Endothelial cell of umbilical vein (primary cell): ENCODE measurements at regions not wholly inside any gene's neighbourhood (a gene's known extent, or its start where the extent isn't known, plus 50 kb on each side); places are given as distances from the start of the nearest gene placed in this dataset.
A peak's percentile ranks its signal among the peaks of the same experiment; 100 is the strongest.

Experiments
- BruUV-seq: library from RNA; stranded (reverse); fragments of 400-500 nt; replicated peaks from 2 replicates; lab custom pipeline; 2021; lab: Mats Ljungman, UMichigan
- CTCF ChIA-PET: fragments of 300-600, 350-600 bp; sonication (Branson Sonifier 250); formaldehyde crosslinking; loops from one replicate; lab custom pipeline; 2021; ENCODE audit warnings: antibody characterized with exemption, inconsistent platforms; lab: Charles Lee
- POLR2A ChIA-PET: fragments of 300-600, 350-600 bp; sonication (Branson Sonifier 250); formaldehyde crosslinking; loops from one replicate; lab custom pipeline; 2021; ENCODE audit warnings: antibody characterized with exemption, inconsistent platforms; lab: Charles Lee
- DNase-seq: peaks from one replicate; pipeline ENCODE4 v3.0.0-alpha.2; 2011; ENCODE audit warnings: low read depth, low spot score
- FAIRE-seq: peaks from 2 replicates; lab custom pipeline; 2011; peaks lifted over from hg19 to GRCh38; lab: Jason Lieb, UNC
- H2AFZ ChIP-seq: 2 replicates; pipeline ENCODE4 v1.6.0; 2012; ENCODE audit warnings: low read depth, low read length, control low read depth, inconsistent platforms
- H3K27ac ChIP-seq: 2 replicates; pipeline ENCODE4 v1.5.1; 2011; ENCODE audit warnings: low read depth, mild to moderate bottlenecking, control low read depth, low read length, moderate library complexity; ENCODE audit not compliant: insufficient read depth
- H3K27me3 ChIP-seq, 2 experiments: 2 replicates each; pipeline versions ENCODE4 v1.6.0 to v1.6.1; 2011; ENCODE audit warnings: low read length in 2 of 2, mixed read lengths in 1 of 2; ENCODE audit not compliant: control insufficient read depth in 2 of 2, insufficient read depth in 2 of 2
- H3K36me3 ChIP-seq, 2 experiments: 2 replicates in 1 of 2; 3 replicates in 1 of 2; pipeline ENCODE4 v1.5.1; 2011; ENCODE audit warnings: low read length in 2 of 2, mild to moderate bottlenecking in 1 of 2, moderate library complexity in 1 of 2; ENCODE audit not compliant: control insufficient read depth in 2 of 2, insufficient read depth in 2 of 2; ENCODE audit errors: extremely low read depth in 1 of 2
- H3K4me1 ChIP-seq: 3 replicates; pipeline ENCODE4 v1.5.1; 2011; ENCODE audit warnings: mild to moderate bottlenecking, low read length; ENCODE audit not compliant: control insufficient read depth, insufficient read depth; ENCODE audit errors: extremely low read depth
- H3K4me2 ChIP-seq: 2 replicates; pipeline ENCODE4 v1.6.1; 2011; ENCODE audit warnings: low read length, control low read depth, mixed read lengths; ENCODE audit not compliant: insufficient read depth
- H3K4me3 ChIP-seq, 3 experiments: fragments of 200-600 bp in 1 of 3; sonication (generic), shearing (Covaris generic) in 1 of 3; replicated peaks in 1 of 3; 2 replicates each; pipeline ENCODE4 v1.5.1; 2011 to 2016; ENCODE audit warnings: control low read depth in 3 of 3, low read length in 3 of 3, mild to moderate bottlenecking in 2 of 3, inconsistent platforms in 1 of 3, low read depth in 1 of 3, moderate library complexity in 1 of 3; ENCODE audit not compliant: insufficient read depth in 1 of 3
- H3K79me2 ChIP-seq: 2 replicates; pipeline ENCODE4 v1.6.0; 2012; ENCODE audit warnings: low read length, inconsistent platforms; ENCODE audit not compliant: control insufficient read depth, insufficient read depth
- H3K9ac ChIP-seq: replicated peaks from 2 replicates; pipeline ENCODE3; 2011; ENCODE audit warnings: low read length, control low read depth; ENCODE audit not compliant: insufficient read depth; ENCODE audit errors: extremely low read depth
- H3K9me1 ChIP-seq: replicated peaks from 3 replicates; pipeline ENCODE4 v1.6.0; 2011; ENCODE audit warnings: mild to moderate bottlenecking, low read length; ENCODE audit not compliant: control insufficient read depth, insufficient read depth; ENCODE audit errors: extremely low read depth
- H3K9me3 ChIP-seq: replicated peaks from 2 replicates; pipeline ENCODE4 v1.5.1; 2012; ENCODE audit warnings: low read length, inconsistent platforms; ENCODE audit not compliant: control insufficient read depth, insufficient read depth
- H4K20me1 ChIP-seq: replicated peaks from 2 replicates; pipeline ENCODE3; 2011; ENCODE audit warnings: mild to moderate bottlenecking, low read length; ENCODE audit not compliant: control insufficient read depth, insufficient read depth; ENCODE audit errors: extremely low read depth
- EZH2 ChIP-seq: IDR thresholded peaks from 2 replicates; pipeline ENCODE4 v1.6.1; 2012; ENCODE audit warnings: borderline replicate concordance, low read depth, mild to moderate bottlenecking, moderate library complexity, low read length, inconsistent platforms; ENCODE audit not compliant: severe bottlenecking
- FOS ChIP-seq: IDR thresholded peaks from 2 replicates; pipeline ENCODE4 v1.6.1; 2011; ENCODE audit warnings: mild to moderate bottlenecking, low read length, moderate library complexity, borderline replicate concordance; ENCODE audit not compliant: insufficient read depth
- GATA2 ChIP-seq: IDR thresholded peaks from 2 replicates; pipeline ENCODE4 v1.7.0; 2011; ENCODE audit warnings: low read depth, mild to moderate bottlenecking, moderate library complexity, mixed read lengths, low read length; ENCODE audit not compliant: insufficient read length, insufficient read depth
- JUN ChIP-seq: IDR thresholded peaks from 2 replicates; pipeline ENCODE4 v1.6.1; 2011; ENCODE audit warnings: borderline replicate concordance, low read depth; ENCODE audit not compliant: insufficient read length, insufficient read depth
- dilution Hi-C: fragments of 300-500 bp; cut with MboI; formaldehyde crosslinking; loops from one replicate; pipeline ENCODE4 v1.15.0; 2019; ENCODE audit warnings: low sequenced_read_pairs; ENCODE audit not compliant: extremely low pct_ligation_motif_present
- intact Hi-C: fragments of 100-400 bp; cut with micrococcal nuclease; formaldehyde crosslinking; loops from one replicate; pipeline ENCODE4 v1.10.0; 2022
- TF ChIP-seq, protein P1 (sequence below), 2 donors: IDR thresholded peaks; 1 replicate in 1 of 2; 2 replicates in 1 of 2; pipeline ENCODE4 v1.5.1; 2011; ENCODE audit warnings: low read length in 2 of 2, mild to moderate bottlenecking in 2 of 2, moderate library complexity in 2 of 2, control low read depth in 1 of 2, inconsistent platforms in 1 of 2, low read depth in 1 of 2; ENCODE audit not compliant: insufficient read depth in 1 of 2; ENCODE audit errors: extremely low read depth in 1 of 2
- TF ChIP-seq, protein P2 (sequence below): IDR thresholded peaks from 2 replicates; pipeline ENCODE4 v1.6.1; 2011; ENCODE audit not compliant: insufficient read depth, insufficient read length

DNA sequence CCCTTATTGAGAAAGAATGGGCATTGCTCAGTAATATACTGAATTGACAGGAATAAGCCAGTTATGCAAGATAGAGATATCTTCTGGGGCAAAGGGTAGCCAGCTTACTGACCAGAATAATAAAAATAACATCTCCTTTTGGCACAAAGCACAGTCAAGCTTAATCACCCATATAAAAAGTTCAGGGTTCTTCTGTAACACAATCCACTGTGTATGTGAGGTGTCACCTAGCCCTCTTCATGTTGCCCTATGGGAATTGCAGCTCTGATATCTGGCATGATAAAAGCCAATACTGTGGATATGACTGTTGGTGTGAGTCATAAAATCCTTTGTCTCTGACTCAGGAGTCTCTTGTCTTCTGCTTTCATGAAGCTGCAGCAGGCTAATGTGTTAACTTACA lies 90.8 kb downstream of the DSEL start:
- H3K9ac ChIP-seq: no peak overlapping the region
- ChIA-PET POLR2A (no interaction called here), CTCF (no interaction called here)
- no peaks in the 10 kb centered on the region for H3K79me2 ChIP-seq
- H3K27me3 ChIP-seq: no peaks in the 10 kb centered on the region
- dilution Hi-C loops: no loop called here
- no peaks in the 10 kb centered on the region for H3K9me1 ChIP-seq
- TF ChIP-seq JUN (peak; percentile 55), GATA2 (peak; percentile 96), EZH2 (no peak), FOS (peak; percentile 92)
- TF ChIP-seq, protein P1, sequence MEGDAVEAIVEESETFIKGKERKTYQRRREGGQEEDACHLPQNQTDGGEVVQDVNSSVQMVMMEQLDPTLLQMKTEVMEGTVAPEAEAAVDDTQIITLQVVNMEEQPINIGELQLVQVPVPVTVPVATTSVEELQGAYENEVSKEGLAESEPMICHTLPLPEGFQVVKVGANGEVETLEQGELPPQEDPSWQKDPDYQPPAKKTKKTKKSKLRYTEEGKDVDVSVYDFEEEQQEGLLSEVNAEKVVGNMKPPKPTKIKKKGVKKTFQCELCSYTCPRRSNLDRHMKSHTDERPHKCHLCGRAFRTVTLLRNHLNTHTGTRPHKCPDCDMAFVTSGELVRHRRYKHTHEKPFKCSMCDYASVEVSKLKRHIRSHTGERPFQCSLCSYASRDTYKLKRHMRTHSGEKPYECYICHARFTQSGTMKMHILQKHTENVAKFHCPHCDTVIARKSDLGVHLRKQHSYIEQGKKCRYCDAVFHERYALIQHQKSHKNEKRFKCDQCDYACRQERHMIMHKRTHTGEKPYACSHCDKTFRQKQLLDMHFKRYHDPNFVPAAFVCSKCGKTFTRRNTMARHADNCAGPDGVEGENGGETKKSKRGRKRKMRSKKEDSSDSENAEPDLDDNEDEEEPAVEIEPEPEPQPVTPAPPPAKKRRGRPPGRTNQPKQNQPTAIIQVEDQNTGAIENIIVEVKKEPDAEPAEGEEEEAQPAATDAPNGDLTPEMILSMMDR (IDR thresholded peaks at IDR 0.05; ENCODE audit: extremely low read depth in 1 of 2, insufficient read depth in 1 of 2, low read depth in 1 of 2, low read length in 2 of 2): no peak
- TF ChIP-seq, protein P2, sequence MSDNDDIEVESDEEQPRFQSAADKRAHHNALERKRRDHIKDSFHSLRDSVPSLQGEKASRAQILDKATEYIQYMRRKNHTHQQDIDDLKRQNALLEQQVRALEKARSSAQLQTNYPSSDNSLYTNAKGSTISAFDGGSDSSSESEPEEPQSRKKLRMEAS: no peak
- no peaks in the 10 kb centered on the region for H3K9me3 ChIP-seq
- no TSS peak for BruUV-seq
- intact Hi-C loops: no loop called here
- FAIRE-seq: no peak
- no peak overlapping the region for H3K27ac ChIP-seq
- no peak overlapping the region for H3K4me3 ChIP-seq
- no peaks in the 10 kb centered on the region for H3K36me3 ChIP-seq
- H2AFZ ChIP-seq: no peak overlapping the region
- H3K4me2 ChIP-seq: no peak overlapping the region
- DNase-seq: peak; percentile 59
- H4K20me1 ChIP-seq: no peaks in the 10 kb centered on the region
- H3K4me1 ChIP-seq: no peaks in the 10 kb centered on the region
